ENCODE measurements at regions not wholly inside any gene's neighbourhood (a gene's known extent, or its start where the extent isn't known, plus 50 kb on each side); places are given as distances from the start of the nearest gene placed in this dataset.

- Histone ChIP-seq H3K4me1 (ENCODE audit: control insufficient read depth in 1 of 2, insufficient read depth in 2 of 2, low read length in 2 of 2) (peaks cover 57 to 58% of the 10 kb centered on the region in 2 donors), H3K79me2 (ENCODE audit: insufficient read depth, low read length) (no peaks in the 10 kb centered on the region), H3K36me3 (replicated peaks in 1 of 2; ENCODE audit: control insufficient read depth in 1 of 2, insufficient read depth in 2 of 2, low read length in 2 of 2) (no peaks in the 10 kb centered on the region), H3K4me3 (replicated peaks in 1 of 3; ENCODE audit: low read depth in 2 of 3, low read length in 3 of 3) (no peak overlapping the region), H2AFZ (ENCODE audit: insufficient read depth, low read depth, low read length, poor library complexity, severe bottlenecking) (no peak overlapping the region), H3K9ac (ENCODE audit: insufficient read depth, low read length, poor library complexity, severe bottlenecking) (no peak overlapping the region), H3K4me2 (replicated peaks; ENCODE audit: extremely low read depth, low read length, poor library complexity, severe bottlenecking) (no peak overlapping the region), H3K27ac (ENCODE audit: low read depth in 1 of 2, low read length in 2 of 2) (peak overlapping the region in 1 of 2 donors; percentile 94), H4K20me1 (ENCODE audit: insufficient read depth, low read length) (no peaks in the 10 kb centered on the region), H3K27me3 (ENCODE audit: control insufficient read depth in 2 of 2, insufficient read depth in 2 of 2, low read length in 2 of 2) (no peaks in the 10 kb centered on the region), H3K9me3 (replicated peaks in 1 of 2; ENCODE audit: control insufficient read depth in 1 of 2, insufficient read depth in 1 of 2, low read length in 2 of 2) (no peaks in the 10 kb centered on the region)
- TF ChIP-seq, protein P1, sequence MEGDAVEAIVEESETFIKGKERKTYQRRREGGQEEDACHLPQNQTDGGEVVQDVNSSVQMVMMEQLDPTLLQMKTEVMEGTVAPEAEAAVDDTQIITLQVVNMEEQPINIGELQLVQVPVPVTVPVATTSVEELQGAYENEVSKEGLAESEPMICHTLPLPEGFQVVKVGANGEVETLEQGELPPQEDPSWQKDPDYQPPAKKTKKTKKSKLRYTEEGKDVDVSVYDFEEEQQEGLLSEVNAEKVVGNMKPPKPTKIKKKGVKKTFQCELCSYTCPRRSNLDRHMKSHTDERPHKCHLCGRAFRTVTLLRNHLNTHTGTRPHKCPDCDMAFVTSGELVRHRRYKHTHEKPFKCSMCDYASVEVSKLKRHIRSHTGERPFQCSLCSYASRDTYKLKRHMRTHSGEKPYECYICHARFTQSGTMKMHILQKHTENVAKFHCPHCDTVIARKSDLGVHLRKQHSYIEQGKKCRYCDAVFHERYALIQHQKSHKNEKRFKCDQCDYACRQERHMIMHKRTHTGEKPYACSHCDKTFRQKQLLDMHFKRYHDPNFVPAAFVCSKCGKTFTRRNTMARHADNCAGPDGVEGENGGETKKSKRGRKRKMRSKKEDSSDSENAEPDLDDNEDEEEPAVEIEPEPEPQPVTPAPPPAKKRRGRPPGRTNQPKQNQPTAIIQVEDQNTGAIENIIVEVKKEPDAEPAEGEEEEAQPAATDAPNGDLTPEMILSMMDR (IDR thresholded peaks at IDR 0.05) = no peak
- WGBS (ENCODE audit: insufficient coverage) = no CpG with 5 or more reads among the region's 7 CpGs
- no peak overlapping the region for H3K4me3 Mint-ChIP-seq
- peaks cover 60% of the 10 kb centered on the region for H3K4me1 Mint-ChIP-seq
- intact Hi-C loops (cut with micrococcal nuclease) = loop anchor here in 1 of 2 donors (5.0 kb wide), 1 partner anchor 40 kb away; no protein-coding TSS in a partner anchor
- no peak for DNase-seq
- no peaks in the 10 kb centered on the region for H3K36me3 Mint-ChIP-seq
- H3K27ac Mint-ChIP-seq = peak overlapping the region in 6 of 7 donors; percentile 1 to 97 (median 61)
- H3K9me3 Mint-ChIP-seq = no peaks in the 10 kb centered on the region
- H3K27me3 Mint-ChIP-seq (ENCODE audit: low read depth in 3 of 3) = no peaks in the 10 kb centered on the region
Measured at GRCh38 chr2:47311764-47312490, 57.2 kb upstream of the EPCAM start.

GRCh38 chr2:47310801-47311560 lies 58.1 kb upstream of the EPCAM start:
- H3K27ac Mint-ChIP-seq = peak overlapping the region; percentile 91 to 98 (median 97)

More at GRCh38 chr2:47310801-47311560, 58.1 kb upstream of the EPCAM start:
- no peaks in the 10 kb centered on the region for H3K36me3 ChIP-seq (replicated peaks in 1 of 2; ENCODE audit: control insufficient read depth in 1 of 2, insufficient read depth in 2 of 2, low read length in 2 of 2)
- peak; percentile 46 to 69 (median 53) for DNase-seq
- peak overlapping the region; percentile 16 to 76 for H3K4me3 Mint-ChIP-seq
- H3K9me3 Mint-ChIP-seq = no peaks in the 10 kb centered on the region
- H3K79me2 ChIP-seq (ENCODE audit: insufficient read depth, low read length) = no peaks in the 10 kb centered on the region
- no peaks in the 10 kb centered on the region for H3K27me3 Mint-ChIP-seq (ENCODE audit: low read depth in 3 of 3)
- no peaks in the 10 kb centered on the region for H3K9me3 ChIP-seq (replicated peaks in 1 of 2; ENCODE audit: control insufficient read depth in 1 of 2, insufficient read depth in 1 of 2, low read length in 2 of 2)
- peak overlapping the region; percentile 77 for H2AFZ ChIP-seq (ENCODE audit: insufficient read depth, low read depth, low read length, poor library complexity, severe bottlenecking)
- peak overlapping the region in 1 of 3 experiments; percentile 50 for H3K4me3 ChIP-seq (replicated peaks in 1 of 3; ENCODE audit: low read depth in 2 of 3, low read length in 3 of 3)
- intact Hi-C loops (cut with micrococcal nuclease) = loop anchor here in 1 of 2 donors (5.0 kb wide), 1 partner anchor 39 kb away; no protein-coding TSS in a partner anchor
- peak overlapping the region; percentile 63 for H3K4me2 ChIP-seq (replicated peaks; ENCODE audit: extremely low read depth, low read length, poor library complexity, severe bottlenecking)
- TF ChIP-seq, protein P1 (IDR thresholded peaks at IDR 0.05) = no peak
- H3K27ac ChIP-seq (ENCODE audit: low read depth in 1 of 2, low read length in 2 of 2) = peak overlapping the region; percentile 87 to 94
- H3K4me1 Mint-ChIP-seq = peaks cover 66% of the 10 kb centered on the region
- no peaks in the 10 kb centered on the region for H4K20me1 ChIP-seq (ENCODE audit: insufficient read depth, low read length)
- H3K36me3 Mint-ChIP-seq = peaks cover 0 to 2% of the 10 kb centered on the region in 2 donors
- H3K9ac ChIP-seq (ENCODE audit: insufficient read depth, low read length, poor library complexity, severe bottlenecking) = peak overlapping the region; percentile 56
- peaks cover 63 to 68% of the 10 kb centered on the region in 2 donors for H3K4me1 ChIP-seq (ENCODE audit: control insufficient read depth in 1 of 2, insufficient read depth in 2 of 2, low read length in 2 of 2)
- no peaks in the 10 kb centered on the region for H3K27me3 ChIP-seq (ENCODE audit: control insufficient read depth in 2 of 2, insufficient read depth in 2 of 2, low read length in 2 of 2)
- WGBS (ENCODE audit: insufficient coverage) = 36% methylated on average over 8 of the region's 13 CpGs

All from CD14-positive monocyte (primary cell).